Peyer's patch (tissue), 4 donors: ENCODE measurements at regions not wholly inside any gene's neighbourhood (a gene's known extent, or its start where the extent isn't known, plus 50 kb on each side); places are given as distances from the start of the nearest gene placed in this dataset.

ENCODE experiments used
- POLR2A ChIP-seq, 2 donors: fragments of 450-650 bp; IDR thresholded peaks; one replicate each; pipeline ENCODE4 v1.5.1; 2017; ENCODE audit warnings: antibody characterized with exemption in 2 of 2, mild to moderate bottlenecking in 2 of 2, moderate library complexity in 2 of 2
- TF ChIP-seq, protein P1 (sequence below), 6 experiments: fragments of 450-650 bp in 4 of 6; fragments of 200-600 bp in 2 of 6; sonication (generic) in 1 of 6; IDR thresholded peaks; one replicate each; pipeline ENCODE4 v1.5.1; 2017 to 2019; ENCODE audit warnings: antibody characterized with exemption in 6 of 6, mild to moderate bottlenecking in 3 of 6, moderate library complexity in 1 of 6

DNA sequence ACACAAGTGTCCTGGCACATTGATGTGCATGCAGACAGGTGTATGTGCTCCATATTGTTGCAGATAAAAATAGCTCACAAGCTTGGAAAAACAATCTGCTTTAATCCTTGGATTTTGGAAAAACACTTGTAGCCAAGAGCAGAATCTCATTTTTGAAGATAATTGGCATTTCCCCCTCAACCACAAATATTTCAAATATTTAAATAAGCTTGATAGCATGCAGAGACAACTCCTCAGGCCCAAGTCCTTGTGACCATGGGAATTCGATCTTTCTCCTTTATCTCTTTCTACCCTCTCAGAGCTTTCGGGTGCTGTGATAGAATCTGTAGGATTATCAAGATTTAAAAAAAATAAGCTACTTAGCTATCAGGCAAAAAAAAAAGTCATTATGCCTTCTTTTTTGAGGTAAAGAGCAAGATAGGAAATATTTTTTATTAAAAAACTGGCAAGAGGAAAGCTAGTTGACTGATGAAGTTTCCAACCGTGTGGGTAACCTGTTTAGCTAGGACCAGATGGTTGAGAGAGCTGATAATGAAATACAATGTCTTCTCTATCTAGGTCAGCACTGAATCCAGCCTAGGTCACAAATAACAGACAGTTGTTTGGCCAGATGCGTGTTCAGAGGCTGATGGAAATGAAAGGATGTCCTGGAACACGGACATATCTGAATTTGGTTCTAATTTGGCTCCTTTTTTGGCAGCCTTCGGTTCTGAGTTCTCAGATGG, 54.9 kb upstream of the SNRK start:
- TF ChIP-seq, protein P1, sequence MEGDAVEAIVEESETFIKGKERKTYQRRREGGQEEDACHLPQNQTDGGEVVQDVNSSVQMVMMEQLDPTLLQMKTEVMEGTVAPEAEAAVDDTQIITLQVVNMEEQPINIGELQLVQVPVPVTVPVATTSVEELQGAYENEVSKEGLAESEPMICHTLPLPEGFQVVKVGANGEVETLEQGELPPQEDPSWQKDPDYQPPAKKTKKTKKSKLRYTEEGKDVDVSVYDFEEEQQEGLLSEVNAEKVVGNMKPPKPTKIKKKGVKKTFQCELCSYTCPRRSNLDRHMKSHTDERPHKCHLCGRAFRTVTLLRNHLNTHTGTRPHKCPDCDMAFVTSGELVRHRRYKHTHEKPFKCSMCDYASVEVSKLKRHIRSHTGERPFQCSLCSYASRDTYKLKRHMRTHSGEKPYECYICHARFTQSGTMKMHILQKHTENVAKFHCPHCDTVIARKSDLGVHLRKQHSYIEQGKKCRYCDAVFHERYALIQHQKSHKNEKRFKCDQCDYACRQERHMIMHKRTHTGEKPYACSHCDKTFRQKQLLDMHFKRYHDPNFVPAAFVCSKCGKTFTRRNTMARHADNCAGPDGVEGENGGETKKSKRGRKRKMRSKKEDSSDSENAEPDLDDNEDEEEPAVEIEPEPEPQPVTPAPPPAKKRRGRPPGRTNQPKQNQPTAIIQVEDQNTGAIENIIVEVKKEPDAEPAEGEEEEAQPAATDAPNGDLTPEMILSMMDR (IDR thresholded peaks at IDR 0.05): no peak
- TF ChIP-seq POLR2A (IDR thresholded peaks at IDR 0.05): no peak
